ENCODE measurements at regions not wholly inside any gene's neighbourhood (a gene's known extent, or its start where the extent isn't known, plus 50 kb on each side); places are given as distances from the start of the nearest gene placed in this dataset.

DNA sequence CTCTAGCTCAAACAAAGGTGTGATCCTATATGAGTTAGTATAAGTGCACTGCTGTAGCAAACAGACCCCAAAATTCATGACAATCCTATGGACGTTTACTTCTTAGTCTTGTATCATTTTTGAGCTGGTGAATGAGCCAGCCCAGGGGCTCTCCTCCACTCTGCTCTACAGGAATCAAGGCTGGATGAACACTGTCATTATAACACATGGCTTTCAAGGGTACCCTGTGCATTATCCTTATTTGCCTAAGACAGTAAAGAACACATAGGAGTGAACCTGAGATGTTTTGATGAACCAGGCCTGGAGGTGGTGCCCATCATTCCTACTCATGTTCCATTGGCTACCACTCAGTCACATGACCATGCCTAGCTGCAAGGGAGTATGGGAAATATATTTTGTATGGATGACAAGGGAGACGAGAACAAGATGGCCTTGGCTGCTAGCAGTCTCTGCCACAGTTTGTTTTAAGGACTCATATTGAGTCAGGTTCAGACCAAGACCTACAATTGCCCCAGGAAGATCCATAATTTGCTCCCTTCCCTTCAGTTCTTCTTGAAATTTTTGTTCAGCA, 107.4 kb upstream of the HES1 start:
- TF ChIP-seq, protein P1, sequence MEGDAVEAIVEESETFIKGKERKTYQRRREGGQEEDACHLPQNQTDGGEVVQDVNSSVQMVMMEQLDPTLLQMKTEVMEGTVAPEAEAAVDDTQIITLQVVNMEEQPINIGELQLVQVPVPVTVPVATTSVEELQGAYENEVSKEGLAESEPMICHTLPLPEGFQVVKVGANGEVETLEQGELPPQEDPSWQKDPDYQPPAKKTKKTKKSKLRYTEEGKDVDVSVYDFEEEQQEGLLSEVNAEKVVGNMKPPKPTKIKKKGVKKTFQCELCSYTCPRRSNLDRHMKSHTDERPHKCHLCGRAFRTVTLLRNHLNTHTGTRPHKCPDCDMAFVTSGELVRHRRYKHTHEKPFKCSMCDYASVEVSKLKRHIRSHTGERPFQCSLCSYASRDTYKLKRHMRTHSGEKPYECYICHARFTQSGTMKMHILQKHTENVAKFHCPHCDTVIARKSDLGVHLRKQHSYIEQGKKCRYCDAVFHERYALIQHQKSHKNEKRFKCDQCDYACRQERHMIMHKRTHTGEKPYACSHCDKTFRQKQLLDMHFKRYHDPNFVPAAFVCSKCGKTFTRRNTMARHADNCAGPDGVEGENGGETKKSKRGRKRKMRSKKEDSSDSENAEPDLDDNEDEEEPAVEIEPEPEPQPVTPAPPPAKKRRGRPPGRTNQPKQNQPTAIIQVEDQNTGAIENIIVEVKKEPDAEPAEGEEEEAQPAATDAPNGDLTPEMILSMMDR (IDR thresholded peaks at IDR 0.05 in 2 of 3, conservative IDR thresholded peaks at IDR 0.05 in 1 of 3; ENCODE audit: borderline replicate concordance in 1 of 3, insufficient read depth in 1 of 3, low read depth in 2 of 3, low read length in 2 of 3): no peak
- TF ChIP-seq RAD21 (IDR thresholded peaks at IDR 0.05; ENCODE audit: low read depth): no peak
- no peak for TF ChIP-seq SIN3A (IDR thresholded peaks at IDR 0.05; ENCODE audit: low read depth)
- no peak for TF ChIP-seq POLR2AphosphoS5 (IDR thresholded peaks at IDR 0.05; ENCODE audit: low read depth, low read length)
- no peak for TF ChIP-seq EGR1 (IDR thresholded peaks at IDR 0.05; ENCODE audit: low read depth)
